ENCODE measurements at regions not wholly inside any gene's neighbourhood (a gene's known extent, or its start where the extent isn't known, plus 50 kb on each side); places are given as distances from the start of the nearest gene placed in this dataset.
"Not testable (repeated sequence)": the region's sequence is repeated elsewhere in the genome, so short reads cannot be mapped to it uniquely, and the experiment has no call there.

GRCh38 chr7:53596230-53596629 lies 560.8 kb downstream of the POM121L12 start:
- H3K9me3 ChIP-seq (ENCODE audit: low read length): no peaks in the 10 kb centered on the region
- no peaks in the 10 kb centered on the region for H3K27me3 ChIP-seq (ENCODE audit: insufficient read depth, low read length)
- H3K4me1 ChIP-seq (ENCODE audit: insufficient read depth, low read length): no peaks in the 10 kb centered on the region

GRCh38 chr7:53600296-53600695 lies 564.9 kb downstream of the POM121L12 start:
- no peaks in the 10 kb centered on the region for H3K27me3 ChIP-seq (ENCODE audit: insufficient read depth, low read length)

More at GRCh38 chr7:53596230-53596629, 560.8 kb downstream of the POM121L12 start:
- no peaks in the 10 kb centered on the region for H3K36me3 ChIP-seq (ENCODE audit: insufficient read depth, low read length)
- H3K4me3 ChIP-seq (ENCODE audit: low read length): no peak overlapping the region
- H2AFZ ChIP-seq (ENCODE audit: low read depth, low read length): no peak overlapping the region

GRCh38 chr7:53602817-53603418 lies 567.5 kb downstream of the POM121L12 start:
- Histone ChIP-seq H3K4me1 (ENCODE audit: insufficient read depth, low read length) (no peaks in the 10 kb centered on the region), H3K9me3 (ENCODE audit: low read length) (no peaks in the 10 kb centered on the region), H3K36me3 (ENCODE audit: insufficient read depth, low read length) (no peaks in the 10 kb centered on the region), H3K4me3 (ENCODE audit: low read length) (no peak overlapping the region), H3K27me3 (ENCODE audit: insufficient read depth, low read length) (no peaks in the 10 kb centered on the region), H2AFZ (ENCODE audit: low read depth, low read length) (no peak overlapping the region)

More at GRCh38 chr7:53600296-53600695, 564.9 kb downstream of the POM121L12 start:
- no peak overlapping the region for H2AFZ ChIP-seq (ENCODE audit: low read depth, low read length)
- no peaks in the 10 kb centered on the region for H3K4me1 ChIP-seq (ENCODE audit: insufficient read depth, low read length)
- no peaks in the 10 kb centered on the region for H3K9me3 ChIP-seq (ENCODE audit: low read length)
- H3K36me3 ChIP-seq (ENCODE audit: insufficient read depth, low read length): no peaks in the 10 kb centered on the region
- no peak overlapping the region for H3K4me3 ChIP-seq (ENCODE audit: low read length)

DNA sequence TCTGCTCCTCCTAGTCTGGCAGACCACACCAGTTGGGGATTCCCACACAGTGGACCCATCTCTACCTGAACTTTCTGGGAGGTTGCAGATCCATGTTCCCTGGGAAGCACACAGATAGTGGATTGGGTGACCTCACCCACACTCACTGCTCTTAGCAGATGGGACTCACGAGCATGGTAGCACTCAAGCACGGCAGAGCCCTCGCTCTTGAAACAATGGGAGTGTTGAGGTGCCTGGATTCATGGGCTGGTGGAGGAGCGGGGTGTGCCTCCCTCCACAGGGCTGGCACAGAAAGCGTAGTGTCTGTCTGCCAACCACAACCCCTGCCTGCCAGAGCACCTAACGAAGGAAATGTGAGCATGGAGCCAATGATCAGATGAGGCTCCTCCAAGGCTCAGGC lies 568.0 kb downstream of the POM121L12 start:
- H3K27me3 ChIP-seq (ENCODE audit: insufficient read depth, low read length): no peaks in the 10 kb centered on the region
- no peaks in the 10 kb centered on the region for H3K36me3 ChIP-seq (ENCODE audit: insufficient read depth, low read length)
- no peak overlapping the region for H3K4me3 ChIP-seq (ENCODE audit: low read length)
- no peak overlapping the region for H2AFZ ChIP-seq (ENCODE audit: low read depth, low read length)
- H3K9me3 ChIP-seq (ENCODE audit: low read length): no peaks in the 10 kb centered on the region
- no peaks in the 10 kb centered on the region for H3K4me1 ChIP-seq (ENCODE audit: insufficient read depth, low read length)

- no peak overlapping the region for H2AFZ ChIP-seq (ENCODE audit: low read depth, low read length)
- H3K4me1 ChIP-seq (ENCODE audit: insufficient read depth, low read length): no peaks in the 10 kb centered on the region
- H3K27me3 ChIP-seq (ENCODE audit: insufficient read depth, low read length): no peaks in the 10 kb centered on the region
- no peaks in the 10 kb centered on the region for H3K9me3 ChIP-seq (ENCODE audit: low read length)
- no peak overlapping the region for H3K4me3 ChIP-seq (ENCODE audit: low read length)
- H3K36me3 ChIP-seq (ENCODE audit: insufficient read depth, low read length): no peaks in the 10 kb centered on the region
Observed at GRCh38 chr7:53604201-53604600, 568.8 kb downstream of the POM121L12 start.

- no peaks in the 10 kb centered on the region for H3K27me3 ChIP-seq (ENCODE audit: insufficient read depth, low read length)
- no peaks in the 10 kb centered on the region for H3K36me3 ChIP-seq (ENCODE audit: insufficient read depth, low read length)
- H3K4me3 ChIP-seq (ENCODE audit: low read length): no peak overlapping the region
- no peaks in the 10 kb centered on the region for H3K4me1 ChIP-seq (ENCODE audit: insufficient read depth, low read length)
- no peaks in the 10 kb centered on the region for H3K9me3 ChIP-seq (ENCODE audit: low read length)
- H2AFZ ChIP-seq (ENCODE audit: low read depth, low read length): no peak overlapping the region
Observed at GRCh38 chr7:53607961-53608360, 572.5 kb downstream of the POM121L12 start.

GRCh38 chr7:53609185-53609584 lies 573.8 kb downstream of the POM121L12 start:
- H3K9me3 ChIP-seq (ENCODE audit: low read length): no peaks in the 10 kb centered on the region

GRCh38 chr7:53611043-53611442 lies 575.6 kb downstream of the POM121L12 start:
- no peak overlapping the region for H3K4me3 ChIP-seq (ENCODE audit: low read length)
- H3K27me3 ChIP-seq (ENCODE audit: insufficient read depth, low read length): no peaks in the 10 kb centered on the region
- no peaks in the 10 kb centered on the region for H3K9me3 ChIP-seq (ENCODE audit: low read length)
- no peaks in the 10 kb centered on the region for H3K36me3 ChIP-seq (ENCODE audit: insufficient read depth, low read length)
- H2AFZ ChIP-seq (ENCODE audit: low read depth, low read length): no peak overlapping the region
- no peaks in the 10 kb centered on the region for H3K4me1 ChIP-seq (ENCODE audit: insufficient read depth, low read length)

More at GRCh38 chr7:53609185-53609584, 573.8 kb downstream of the POM121L12 start:
- no peak overlapping the region for H3K4me3 ChIP-seq (ENCODE audit: low read length)
- H3K27me3 ChIP-seq (ENCODE audit: insufficient read depth, low read length): no peaks in the 10 kb centered on the region
- no peaks in the 10 kb centered on the region for H3K36me3 ChIP-seq (ENCODE audit: insufficient read depth, low read length)
- no peak overlapping the region for H2AFZ ChIP-seq (ENCODE audit: low read depth, low read length)
- no peaks in the 10 kb centered on the region for H3K4me1 ChIP-seq (ENCODE audit: insufficient read depth, low read length)

DNA sequence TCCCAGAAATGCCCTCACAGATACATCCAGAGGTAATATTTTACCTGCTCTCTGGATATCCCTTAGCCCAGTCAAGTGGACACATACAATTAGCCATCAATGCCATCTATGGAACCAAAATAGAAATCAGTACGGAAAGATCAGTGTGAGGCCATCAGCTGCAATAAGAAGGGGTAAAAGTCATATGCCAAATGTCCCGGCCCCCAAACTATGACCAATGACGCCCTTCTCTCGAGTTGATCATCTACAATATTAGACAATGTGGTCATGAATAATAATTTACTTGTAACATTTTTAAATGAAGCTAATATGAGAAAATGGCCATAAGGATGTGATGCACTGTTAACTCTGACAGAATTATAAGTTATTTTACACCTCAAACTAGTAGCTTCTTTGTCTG lies 588.9 kb downstream of the POM121L12 start:
- Histone ChIP-seq H3K36me3 (ENCODE audit: insufficient read depth, low read length) (no peaks in the 10 kb centered on the region), H3K9me3 (ENCODE audit: low read length) (no peaks in the 10 kb centered on the region), H2AFZ (ENCODE audit: low read depth, low read length) (no peak overlapping the region), H3K27me3 (ENCODE audit: insufficient read depth, low read length) (no peaks in the 10 kb centered on the region), H3K4me1 (ENCODE audit: insufficient read depth, low read length) (no peaks in the 10 kb centered on the region), H3K4me3 (ENCODE audit: low read length) (no peak overlapping the region)

DNA sequence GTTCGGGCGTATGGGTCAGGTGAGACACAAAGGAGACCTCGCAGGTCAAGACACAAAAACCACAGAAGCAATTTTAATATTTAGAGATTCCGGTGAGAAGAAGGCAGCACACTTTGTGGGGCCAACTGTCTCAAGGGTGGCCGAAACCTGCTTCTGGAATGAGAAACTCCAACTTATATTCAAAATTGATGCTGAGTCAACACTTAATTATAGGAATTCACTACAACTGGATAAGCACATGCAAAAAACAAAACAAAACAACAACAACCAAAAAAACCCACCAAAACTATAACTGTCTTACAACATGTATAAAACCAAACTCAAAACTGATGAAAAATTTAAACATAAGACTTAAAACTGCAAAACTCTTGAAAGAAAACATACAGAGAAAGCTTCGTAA lies 593.3 kb downstream of the POM121L12 start:
- H3K36me3 ChIP-seq (ENCODE audit: insufficient read depth, low read length): no peaks in the 10 kb centered on the region
- H3K27me3 ChIP-seq (ENCODE audit: insufficient read depth, low read length): no peaks in the 10 kb centered on the region
- no peak overlapping the region for H2AFZ ChIP-seq (ENCODE audit: low read depth, low read length)
- no peaks in the 10 kb centered on the region for H3K4me1 ChIP-seq (ENCODE audit: insufficient read depth, low read length)
- H3K9me3 ChIP-seq (ENCODE audit: low read length): no peaks in the 10 kb centered on the region
- H3K4me3 ChIP-seq (ENCODE audit: low read length): no peak overlapping the region

- H3K4me1 ChIP-seq (ENCODE audit: insufficient read depth, low read length); H3K4me3 ChIP-seq (ENCODE audit: low read length); H3K27me3 ChIP-seq (ENCODE audit: insufficient read depth, low read length); H3K36me3 ChIP-seq (ENCODE audit: insufficient read depth, low read length); H2AFZ ChIP-seq (ENCODE audit: low read depth, low read length); H3K9me3 ChIP-seq (ENCODE audit: low read length): not testable (repeated sequence)
Observed at GRCh38 chr7:53635251-53635650, 599.8 kb downstream of the POM121L12 start.

GRCh38 chr7:53638517-53638916 lies 603.1 kb downstream of the POM121L12 start:
- H3K4me3 ChIP-seq (ENCODE audit: low read length): no peak overlapping the region
- peaks cover 10% of the 10 kb centered on the region for H3K4me1 ChIP-seq (ENCODE audit: insufficient read depth, low read length)
- H3K9me3 ChIP-seq (ENCODE audit: low read length): no peaks in the 10 kb centered on the region
- H3K36me3 ChIP-seq (ENCODE audit: insufficient read depth, low read length): no peaks in the 10 kb centered on the region
- H2AFZ ChIP-seq (ENCODE audit: low read depth, low read length): no peak overlapping the region
- H3K27me3 ChIP-seq (ENCODE audit: insufficient read depth, low read length): no peaks in the 10 kb centered on the region

DNA sequence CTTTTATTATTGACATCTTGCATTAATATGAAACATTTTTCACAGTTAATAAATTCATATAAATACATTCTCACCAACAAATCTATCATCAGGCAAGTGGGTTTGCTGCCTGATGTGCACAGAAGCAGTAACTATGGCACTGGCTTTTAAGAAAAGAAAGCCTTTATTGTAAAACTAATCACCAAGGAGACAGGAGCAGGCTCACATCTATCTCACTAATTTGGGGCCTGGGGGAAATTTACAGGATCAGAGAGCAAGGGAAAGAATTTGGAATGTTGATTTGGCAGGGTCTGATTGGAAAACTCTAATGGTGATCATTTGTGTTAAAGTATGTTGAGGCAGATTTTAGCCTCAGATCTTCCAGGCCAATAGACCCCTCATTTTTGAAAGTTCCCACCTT lies 605.7 kb downstream of the POM121L12 start:
- Histone ChIP-seq H3K4me3 (ENCODE audit: low read length) (no peak overlapping the region), H3K27me3 (ENCODE audit: insufficient read depth, low read length) (no peaks in the 10 kb centered on the region), H3K9me3 (ENCODE audit: low read length) (no peaks in the 10 kb centered on the region), H3K36me3 (ENCODE audit: insufficient read depth, low read length) (no peaks in the 10 kb centered on the region), H2AFZ (ENCODE audit: low read depth, low read length) (no peak overlapping the region), H3K4me1 (ENCODE audit: insufficient read depth, low read length) (peaks cover 10% of the 10 kb centered on the region)

GRCh38 chr7:53642361-53642760 lies 606.9 kb downstream of the POM121L12 start:
- H3K36me3 ChIP-seq (ENCODE audit: insufficient read depth, low read length): no peaks in the 10 kb centered on the region
- no peak overlapping the region for H3K4me3 ChIP-seq (ENCODE audit: low read length)
- H3K27me3 ChIP-seq (ENCODE audit: insufficient read depth, low read length): no peaks in the 10 kb centered on the region
- no peaks in the 10 kb centered on the region for H3K9me3 ChIP-seq (ENCODE audit: low read length)
- no peak overlapping the region for H2AFZ ChIP-seq (ENCODE audit: low read depth, low read length)
- peaks cover 10% of the 10 kb centered on the region for H3K4me1 ChIP-seq (ENCODE audit: insufficient read depth, low read length)

Data from neuron (in vitro differentiated cells).